GM10266 (cell line): ENCODE measurements at regions not wholly inside any gene's neighbourhood (a gene's known extent, or its start where the extent isn't known, plus 50 kb on each side); places are given as distances from the start of the nearest gene placed in this dataset.

ENCODE experiments used
- DNase-seq: peaks from one replicate; pipeline ENCODE4 v3.0.0; 2012; ENCODE audit errors: extremely low spot score
- CTCF ChIP-seq: IDR thresholded peaks from 2 replicates; pipeline ENCODE4 v1.5.1; 2012; ENCODE audit warnings: mild to moderate bottlenecking, low read depth; ENCODE audit not compliant: control insufficient read depth, insufficient read depth; ENCODE audit errors: missing control alignments

DNA sequence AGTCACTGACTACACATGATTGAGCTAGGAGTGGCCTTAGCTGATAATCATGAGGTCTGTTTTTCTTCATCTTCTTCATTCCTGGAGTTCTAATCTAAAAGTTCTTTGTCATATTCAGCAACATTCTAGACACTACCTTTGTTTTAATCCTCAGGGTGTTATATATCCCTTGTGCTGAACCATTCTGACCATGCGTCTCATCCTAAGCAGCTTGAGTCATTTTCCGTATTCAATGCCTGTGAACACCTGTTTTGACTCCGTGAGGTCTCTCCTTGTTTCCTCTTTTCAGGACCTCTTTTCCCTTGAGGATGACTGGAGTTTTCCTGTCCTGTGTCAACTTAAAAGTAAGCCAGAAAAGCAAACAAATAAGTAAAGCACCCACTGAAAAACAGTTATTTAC lies 597.9 kb downstream of the GBA3 start:
- TF ChIP-seq CTCF, result no peak
- no peak for DNase-seq

DNA sequence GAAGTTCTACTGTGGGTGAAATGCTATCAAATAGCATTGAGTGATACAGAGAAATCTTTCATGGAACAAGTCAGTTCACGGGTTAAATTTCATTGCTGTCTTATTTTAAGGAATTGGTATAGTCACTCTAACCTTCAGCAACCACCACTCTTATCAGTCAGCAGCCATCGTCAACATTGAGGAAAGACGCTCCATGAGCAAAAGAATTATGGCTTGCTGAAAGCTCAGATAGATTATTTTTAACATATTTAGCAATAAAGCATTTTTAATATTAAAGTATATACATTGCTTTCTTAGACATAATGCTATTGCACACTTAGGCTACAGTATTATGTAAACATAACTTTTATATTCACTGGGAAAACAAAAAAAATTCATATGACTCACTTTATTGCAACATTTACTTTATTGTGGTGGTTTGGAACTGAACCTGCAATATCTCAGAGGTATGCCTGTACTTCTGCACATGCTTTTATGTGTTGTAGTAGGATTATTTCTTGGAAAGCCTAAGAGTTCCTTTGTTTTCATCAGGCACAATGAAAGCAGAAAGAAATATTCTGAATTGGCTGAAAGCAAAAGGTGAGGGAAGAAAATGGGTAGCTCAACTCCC lies 586.7 kb downstream of the GBA3 start:
- no peak for DNase-seq
- no peak for TF ChIP-seq CTCF

GRCh38 chr4:23278845-23279244 lies 586.1 kb downstream of the GBA3 start:
- TF ChIP-seq CTCF, result no peak
- no peak for DNase-seq

DNA sequence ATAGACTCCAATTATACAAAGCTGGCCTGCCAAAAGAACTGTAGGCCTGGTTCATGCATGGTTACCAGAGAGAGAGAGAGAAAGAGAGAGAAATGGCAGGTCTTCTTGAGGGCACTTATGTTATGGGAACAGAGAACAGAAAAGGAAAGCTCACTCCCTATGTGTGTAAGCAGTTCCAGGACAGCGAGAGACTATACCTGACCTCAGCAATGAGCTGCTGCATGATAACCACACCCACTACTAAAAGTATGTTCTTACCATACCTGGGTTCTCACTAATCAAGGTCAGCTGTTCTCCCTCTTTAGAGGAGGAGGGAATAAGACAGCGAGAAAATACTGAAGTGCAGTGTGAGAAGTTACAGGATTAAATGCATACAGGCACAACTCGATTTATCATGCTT lies 583.3 kb downstream of the GBA3 start:
- no peak for DNase-seq
- TF ChIP-seq CTCF, result no peak

DNA sequence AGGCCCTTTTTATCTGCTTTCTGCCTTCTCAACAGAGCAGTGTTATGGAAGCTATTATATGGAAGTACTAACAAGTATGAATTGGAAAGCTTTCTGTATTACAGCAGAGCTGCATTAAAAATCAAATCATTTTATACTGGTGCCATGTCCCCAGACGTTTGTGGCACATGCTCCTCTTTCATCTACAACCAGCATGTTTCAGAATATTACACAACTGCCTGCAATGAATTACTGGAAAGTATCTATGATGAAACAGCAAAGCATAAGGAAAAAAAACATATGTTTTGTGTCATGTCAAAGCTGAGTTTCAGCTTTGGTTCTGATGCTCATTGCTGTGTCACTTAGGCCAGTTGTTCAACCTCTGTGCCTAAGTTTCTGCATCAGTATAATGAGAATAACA lies 576.8 kb downstream of the GBA3 start:
- TF ChIP-seq CTCF, result no peak
- DNase-seq, result no peak

GRCh38 chr4:23268072-23268771 lies 575.5 kb downstream of the GBA3 start:
- TF ChIP-seq CTCF, result no peak
- no peak for DNase-seq

DNA sequence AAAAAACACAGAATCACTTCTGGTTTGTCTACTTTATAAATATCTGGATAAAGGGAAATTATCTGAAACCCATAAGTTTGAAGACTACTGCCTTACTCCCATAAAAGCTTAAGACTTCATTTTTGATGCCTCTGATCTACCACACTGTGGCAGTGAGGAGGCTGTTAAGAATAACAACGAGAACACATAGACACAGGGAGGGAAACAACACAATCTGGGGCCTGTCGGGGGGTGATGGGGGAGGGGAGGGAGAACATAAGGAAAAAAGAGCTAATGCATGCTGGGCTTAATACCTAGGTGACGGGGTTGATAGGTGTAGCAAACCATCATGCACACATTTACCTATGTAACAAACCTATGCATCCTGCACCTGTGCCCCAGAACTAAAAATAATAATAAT lies 573.7 kb downstream of the GBA3 start:
- DNase-seq, result no peak
- TF ChIP-seq CTCF, result no peak
